ENCODE measurements at regions not wholly inside any gene's neighbourhood (a gene's known extent, or its start where the extent isn't known, plus 50 kb on each side); places are given as distances from the start of the nearest gene placed in this dataset.
A peak's percentile ranks its signal among the peaks of the same experiment; 100 is the strongest.
"Not testable (repeated sequence)": the region's sequence is repeated elsewhere in the genome, so short reads cannot be mapped to it uniquely, and the experiment has no call there.

GRCh38 chr14:83298016-83298415, 1764.4 kb upstream of the SEL1L start:
- not testable (repeated sequence) for DNase-seq (ENCODE audit: low spot score)

- peak; percentile 14 for DNase-seq (ENCODE audit: low spot score)
Observed at GRCh38 chr14:83300476-83301064, 1766.9 kb upstream of the SEL1L start.

GRCh38 chr14:83301791-83302190, 1768.1 kb upstream of the SEL1L start:
- no peak for DNase-seq (ENCODE audit: low spot score)

GRCh38 chr14:83309211-83309610, 1775.6 kb upstream of the SEL1L start:
- no peak for DNase-seq (ENCODE audit: low spot score)

- DNase-seq (ENCODE audit: low spot score) = no peak
Observed at GRCh38 chr14:83309833-83310232, 1776.2 kb upstream of the SEL1L start.

GRCh38 chr14:83312511-83312910, 1778.9 kb upstream of the SEL1L start:
- DNase-seq (ENCODE audit: low spot score) = no peak

- DNase-seq (ENCODE audit: low spot score) = no peak
Observed at GRCh38 chr14:83314764-83315163, 1781.1 kb upstream of the SEL1L start.

GRCh38 chr14:83316356-83316755, 1782.7 kb upstream of the SEL1L start:
- no peak for DNase-seq (ENCODE audit: low spot score)

- DNase-seq (ENCODE audit: low spot score) = no peak
Observed at GRCh38 chr14:83320837-83321236, 1787.2 kb upstream of the SEL1L start.

- no peak for DNase-seq (ENCODE audit: low spot score)
Observed at GRCh38 chr14:83331513-83331912, 1797.9 kb upstream of the SEL1L start.

GRCh38 chr14:83342590-83342989, 1808.9 kb upstream of the SEL1L start:
- DNase-seq (ENCODE audit: low spot score) = no peak

GRCh38 chr14:83347874-83348273, 1814.2 kb upstream of the SEL1L start:
- DNase-seq (ENCODE audit: low spot score) = no peak

- no peak for DNase-seq (ENCODE audit: low spot score)
Observed at GRCh38 chr14:83355609-83356008, 1822.0 kb upstream of the SEL1L start.

GRCh38 chr14:83356080-83356479, 1822.4 kb upstream of the SEL1L start:
- DNase-seq (ENCODE audit: low spot score) = no peak

GRCh38 chr14:83372271-83372670, 1838.6 kb upstream of the SEL1L start:
- no peak for DNase-seq (ENCODE audit: low spot score)

GRCh38 chr14:83379436-83379835, 1845.8 kb upstream of the SEL1L start:
- DNase-seq (ENCODE audit: low spot score) = no peak

- DNase-seq (ENCODE audit: low spot score) = no peak
Observed at GRCh38 chr14:83384253-83384652, 1850.6 kb upstream of the SEL1L start.

GRCh38 chr14:83395321-83395720, 1861.7 kb upstream of the SEL1L start:
- no peak for DNase-seq (ENCODE audit: low spot score)

- no peak for DNase-seq (ENCODE audit: low spot score)
Observed at GRCh38 chr14:83416476-83416875, 1882.8 kb upstream of the SEL1L start.

- no peak for DNase-seq (ENCODE audit: low spot score)
Observed at GRCh38 chr14:83419420-83419819, 1885.8 kb upstream of the SEL1L start.

- DNase-seq (ENCODE audit: low spot score) = no peak
Observed at GRCh38 chr14:83421711-83422110, 1888.1 kb upstream of the SEL1L start.

GRCh38 chr14:83425138-83425537, 1891.5 kb upstream of the SEL1L start:
- no peak for DNase-seq (ENCODE audit: low spot score)

GRCh38 chr14:83425706-83426105, 1892.1 kb upstream of the SEL1L start:
- DNase-seq (ENCODE audit: low spot score) = no peak

- DNase-seq (ENCODE audit: low spot score) = no peak
Observed at GRCh38 chr14:83433618-83434017, 1900.0 kb upstream of the SEL1L start.

GRCh38 chr14:83441801-83442200, 1908.1 kb upstream of the SEL1L start:
- no peak for DNase-seq (ENCODE audit: low spot score)

Data from COLO829 (cell line).